GM12872 (cell line): ENCODE measurements at regions not wholly inside any gene's neighbourhood (a gene's known extent, or its start where the extent isn't known, plus 50 kb on each side); places are given as distances from the start of the nearest gene placed in this dataset.

Source experiments
- TF ChIP-seq, protein P1 (sequence below): IDR thresholded peaks from 3 replicates; pipeline ENCODE4 v1.5.1; 2011; ENCODE audit warnings: low read depth, mild to moderate bottlenecking, low read length, moderate library complexity; ENCODE audit not compliant: insufficient read depth

GRCh38 chr11:134700101-134700640 lies 288.1 kb upstream of the B3GAT1 start:
- TF ChIP-seq, protein P1, sequence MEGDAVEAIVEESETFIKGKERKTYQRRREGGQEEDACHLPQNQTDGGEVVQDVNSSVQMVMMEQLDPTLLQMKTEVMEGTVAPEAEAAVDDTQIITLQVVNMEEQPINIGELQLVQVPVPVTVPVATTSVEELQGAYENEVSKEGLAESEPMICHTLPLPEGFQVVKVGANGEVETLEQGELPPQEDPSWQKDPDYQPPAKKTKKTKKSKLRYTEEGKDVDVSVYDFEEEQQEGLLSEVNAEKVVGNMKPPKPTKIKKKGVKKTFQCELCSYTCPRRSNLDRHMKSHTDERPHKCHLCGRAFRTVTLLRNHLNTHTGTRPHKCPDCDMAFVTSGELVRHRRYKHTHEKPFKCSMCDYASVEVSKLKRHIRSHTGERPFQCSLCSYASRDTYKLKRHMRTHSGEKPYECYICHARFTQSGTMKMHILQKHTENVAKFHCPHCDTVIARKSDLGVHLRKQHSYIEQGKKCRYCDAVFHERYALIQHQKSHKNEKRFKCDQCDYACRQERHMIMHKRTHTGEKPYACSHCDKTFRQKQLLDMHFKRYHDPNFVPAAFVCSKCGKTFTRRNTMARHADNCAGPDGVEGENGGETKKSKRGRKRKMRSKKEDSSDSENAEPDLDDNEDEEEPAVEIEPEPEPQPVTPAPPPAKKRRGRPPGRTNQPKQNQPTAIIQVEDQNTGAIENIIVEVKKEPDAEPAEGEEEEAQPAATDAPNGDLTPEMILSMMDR: no peak

DNA sequence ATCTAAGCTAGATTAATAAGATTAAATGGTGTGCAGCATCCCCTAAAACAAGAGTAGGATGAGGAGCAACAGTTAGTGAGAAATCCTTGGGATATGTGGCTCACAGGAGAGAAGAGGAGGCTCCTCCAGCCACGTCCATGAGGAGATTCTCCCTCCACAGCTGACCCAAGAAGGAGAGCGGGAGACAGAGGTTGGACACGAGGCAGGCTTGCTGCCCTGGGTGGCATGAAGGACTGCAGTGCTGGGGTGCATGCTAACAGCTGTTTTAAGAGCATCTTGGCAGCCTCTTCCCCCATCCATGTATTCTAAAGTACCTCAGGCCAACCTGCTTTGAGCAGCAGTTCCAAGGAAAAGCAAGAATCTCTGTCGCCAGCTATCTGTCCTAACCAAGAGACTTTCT lies 284.4 kb upstream of the B3GAT1 start:
- TF ChIP-seq, protein P1: no peak

DNA sequence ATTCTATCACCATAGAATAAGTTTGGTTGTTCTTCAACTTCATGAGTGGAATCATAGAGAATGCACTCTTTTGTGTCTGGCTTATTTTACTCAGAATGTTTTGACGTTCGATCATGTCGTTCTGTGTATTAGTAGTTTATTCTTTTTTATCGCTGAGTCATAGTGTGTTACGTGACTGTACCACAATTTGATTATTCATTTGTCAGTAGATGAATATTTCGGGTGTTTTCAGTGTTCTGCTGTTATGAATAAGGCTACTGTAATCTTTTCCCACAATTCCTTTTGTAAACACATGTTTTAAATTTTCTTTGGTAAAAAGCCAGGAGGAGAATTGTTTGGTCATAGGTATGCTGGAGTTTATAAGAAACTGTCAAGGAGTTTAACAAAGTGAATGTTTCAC lies 279.9 kb upstream of the B3GAT1 start:
- TF ChIP-seq, protein P1: no peak

DNA sequence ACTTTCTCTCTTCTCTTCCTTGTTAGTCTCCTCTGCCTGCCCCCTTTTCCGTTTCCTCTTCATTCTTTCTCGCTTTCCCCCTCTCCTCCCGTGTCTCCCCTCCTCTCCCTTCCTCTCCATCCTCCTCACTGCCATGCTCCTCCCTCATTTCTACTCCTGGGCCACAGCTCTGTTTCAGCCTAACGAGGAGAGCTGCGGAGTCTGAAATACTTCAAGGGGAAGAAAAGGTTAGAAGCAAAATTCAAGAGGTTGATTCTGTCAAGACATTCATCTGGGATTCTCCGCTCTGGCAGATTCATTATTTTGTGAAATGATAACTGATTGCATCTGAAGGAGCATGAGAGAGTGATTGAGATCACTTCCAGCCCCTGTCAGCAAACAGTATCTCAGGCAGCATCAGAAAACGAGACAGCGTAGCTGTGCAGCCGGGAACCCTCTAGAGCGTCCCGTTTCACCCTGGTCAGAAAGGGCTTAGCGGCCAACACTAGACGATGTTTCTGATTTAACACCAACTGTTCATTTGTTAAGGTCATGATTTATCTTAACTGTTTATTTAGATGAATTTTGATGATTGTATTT lies 279.3 kb upstream of the B3GAT1 start:
- TF ChIP-seq, protein P1: no peak

GRCh38 chr11:134689886-134690285 lies 277.8 kb upstream of the B3GAT1 start:
- TF ChIP-seq, protein P1: no peak

DNA sequence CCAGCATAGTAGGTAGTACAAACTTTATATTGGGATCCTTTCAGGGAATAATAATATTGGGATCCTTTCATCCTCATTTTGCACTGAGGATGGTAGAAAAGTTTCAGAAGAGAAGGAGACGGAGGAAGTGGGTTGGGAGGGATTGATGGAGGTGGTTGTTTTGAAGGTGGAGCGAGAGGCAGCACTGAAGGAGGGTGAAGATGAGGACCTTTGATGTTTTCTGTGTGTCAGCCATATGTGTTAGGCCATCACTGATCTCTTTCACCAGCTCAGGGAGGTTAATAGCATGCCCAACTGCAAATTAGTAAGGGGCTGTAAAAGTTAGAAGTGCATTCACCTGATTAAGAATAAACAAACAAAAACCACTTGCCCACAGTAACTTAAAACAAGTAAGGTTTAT lies 275.5 kb upstream of the B3GAT1 start:
- TF ChIP-seq, protein P1: no peak

- TF ChIP-seq, protein P1: no peak
Measured at GRCh38 chr11:134686460-134687061, 274.5 kb upstream of the B3GAT1 start.
